Sigmoid colon (tissue), 4 donors: ENCODE measurements at regions not wholly inside any gene's neighbourhood (a gene's known extent, or its start where the extent isn't known, plus 50 kb on each side); places are given as distances from the start of the nearest gene placed in this dataset.

Experiments
- POLR2AphosphoS5 ChIP-seq, 4 donors: sonication (generic); formaldehyde crosslinking; IDR thresholded peaks; one replicate each; pipeline ENCODE4 v1.6.1; 2017; ENCODE audit warnings: antibody characterized with exemption in 4 of 4
- TF ChIP-seq, protein P1 (sequence below), 4 experiments: fragments of 450-650 bp in 3 of 4; fragments of 200-600 bp in 1 of 4; IDR thresholded peaks; one replicate each; pipeline ENCODE4 v1.5.1; 2016 to 2019; ENCODE audit warnings: antibody characterized with exemption in 4 of 4, mild to moderate bottlenecking in 3 of 4, moderate library complexity in 2 of 4

- TF ChIP-seq, protein P1, sequence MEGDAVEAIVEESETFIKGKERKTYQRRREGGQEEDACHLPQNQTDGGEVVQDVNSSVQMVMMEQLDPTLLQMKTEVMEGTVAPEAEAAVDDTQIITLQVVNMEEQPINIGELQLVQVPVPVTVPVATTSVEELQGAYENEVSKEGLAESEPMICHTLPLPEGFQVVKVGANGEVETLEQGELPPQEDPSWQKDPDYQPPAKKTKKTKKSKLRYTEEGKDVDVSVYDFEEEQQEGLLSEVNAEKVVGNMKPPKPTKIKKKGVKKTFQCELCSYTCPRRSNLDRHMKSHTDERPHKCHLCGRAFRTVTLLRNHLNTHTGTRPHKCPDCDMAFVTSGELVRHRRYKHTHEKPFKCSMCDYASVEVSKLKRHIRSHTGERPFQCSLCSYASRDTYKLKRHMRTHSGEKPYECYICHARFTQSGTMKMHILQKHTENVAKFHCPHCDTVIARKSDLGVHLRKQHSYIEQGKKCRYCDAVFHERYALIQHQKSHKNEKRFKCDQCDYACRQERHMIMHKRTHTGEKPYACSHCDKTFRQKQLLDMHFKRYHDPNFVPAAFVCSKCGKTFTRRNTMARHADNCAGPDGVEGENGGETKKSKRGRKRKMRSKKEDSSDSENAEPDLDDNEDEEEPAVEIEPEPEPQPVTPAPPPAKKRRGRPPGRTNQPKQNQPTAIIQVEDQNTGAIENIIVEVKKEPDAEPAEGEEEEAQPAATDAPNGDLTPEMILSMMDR (IDR thresholded peaks at IDR 0.05): no peak
- TF ChIP-seq POLR2AphosphoS5 (IDR thresholded peaks at IDR 0.05): no peak
These were observed 294.3 kb downstream of the RPS24 start for GRCh38 chr10:78327778-78328591.
